ENCODE measurements at regions not wholly inside any gene's neighbourhood (a gene's known extent, or its start where the extent isn't known, plus 50 kb on each side); places are given as distances from the start of the nearest gene placed in this dataset.

DNA sequence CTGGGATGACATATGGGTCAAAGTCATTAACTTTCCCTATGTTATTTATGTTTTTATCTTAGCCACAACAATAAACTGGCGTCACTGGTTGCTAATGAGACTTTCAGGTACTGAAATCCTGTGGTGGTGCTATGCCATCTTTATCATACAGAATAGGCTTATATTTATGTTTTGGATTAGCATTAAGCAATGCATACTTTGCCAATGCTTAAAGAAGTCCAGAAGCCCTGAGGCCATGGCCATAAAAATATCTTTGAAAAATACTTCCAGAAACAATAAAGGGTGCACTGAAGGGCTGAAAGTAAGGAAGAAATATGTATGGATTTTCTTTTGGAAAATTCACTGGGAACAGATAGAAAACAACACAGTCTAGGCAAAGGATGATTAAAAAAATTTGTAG, 304.6 kb upstream of the SLC10A2 start:
- DNase-seq (ENCODE audit: low read depth): no peak

DNA sequence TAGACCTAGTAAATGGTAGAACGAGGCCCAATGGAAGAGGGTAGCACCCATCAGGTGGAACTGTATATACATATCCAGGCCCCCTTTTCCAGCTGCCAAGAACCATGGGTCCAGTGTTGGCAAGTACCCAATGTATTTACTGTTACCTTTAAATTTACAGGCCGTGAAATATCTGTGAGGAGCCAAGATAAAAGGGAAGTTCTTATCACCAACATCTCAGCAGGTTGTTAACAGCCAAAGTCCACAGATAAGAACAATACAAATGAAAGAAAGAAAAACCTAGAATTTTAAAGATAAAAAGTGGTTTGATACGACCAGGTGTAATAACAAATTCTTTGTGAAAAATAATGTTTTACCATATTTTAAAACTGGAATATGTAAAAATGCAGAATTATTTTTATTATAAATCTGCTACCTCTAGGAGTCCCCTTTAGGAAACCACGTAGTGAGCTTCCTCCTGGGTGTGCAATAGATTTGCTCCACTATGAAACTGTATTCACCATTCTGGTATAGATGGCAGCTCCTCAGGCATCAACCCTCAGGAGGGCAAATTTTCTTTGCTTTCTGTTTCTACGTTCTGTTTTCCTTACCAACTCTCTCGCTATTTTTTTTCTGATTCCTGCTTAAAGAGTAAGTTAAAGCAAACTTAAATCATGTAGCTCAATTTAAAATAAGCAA, 292.2 kb upstream of the SLC10A2 start:
- DNase-seq (ENCODE audit: low read depth): no peak

DNA sequence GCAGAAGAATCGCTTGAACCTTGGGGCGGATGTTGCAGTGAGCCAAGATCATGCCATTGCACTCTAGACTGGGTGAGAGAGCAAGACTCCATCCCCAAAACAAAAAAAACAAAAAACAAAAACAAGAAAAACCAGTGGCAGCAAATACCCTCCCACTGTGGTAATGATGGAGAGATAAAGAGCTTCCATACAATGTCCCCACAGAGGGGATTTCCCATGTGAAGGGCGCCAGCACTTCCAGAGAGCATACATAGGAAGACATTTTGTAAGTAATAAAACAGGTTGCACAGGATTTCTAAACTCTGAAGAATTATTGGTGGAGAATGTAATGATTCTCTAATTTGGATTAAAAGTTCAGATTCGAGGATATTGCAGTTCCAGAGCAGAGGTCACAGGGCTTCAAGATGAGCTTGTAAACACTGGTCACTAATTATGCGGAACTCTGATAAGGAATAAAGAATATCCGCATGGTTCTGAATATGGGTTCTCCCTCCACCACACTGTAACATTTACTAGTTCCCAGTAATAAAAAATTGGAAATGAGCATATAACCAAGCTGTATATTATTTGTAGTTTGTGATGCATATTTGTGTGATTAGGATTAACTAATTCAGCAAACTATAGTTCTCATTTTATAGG, 290.1 kb upstream of the SLC10A2 start:
- no peak for DNase-seq (ENCODE audit: low read depth)

DNA sequence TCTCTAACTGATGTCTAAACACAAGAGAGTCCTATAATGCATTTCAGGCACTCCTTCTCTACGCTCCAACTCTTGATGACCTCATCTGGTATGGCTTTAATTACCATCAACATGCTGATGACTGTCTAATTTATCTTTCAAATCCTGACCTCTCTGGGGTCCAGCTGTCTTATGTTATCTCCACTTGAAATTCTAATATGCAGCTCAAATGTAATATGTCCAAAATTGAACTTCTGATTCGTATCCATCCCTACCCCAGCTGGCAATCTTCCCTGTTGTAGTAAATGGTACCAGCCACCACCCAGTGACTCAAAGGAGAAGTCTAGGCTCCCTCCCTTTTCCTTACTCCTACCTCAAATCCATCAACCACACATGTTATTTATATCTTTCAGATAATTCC, 288.0 kb upstream of the SLC10A2 start:
- DNase-seq (ENCODE audit: low read depth): no peak

DNA sequence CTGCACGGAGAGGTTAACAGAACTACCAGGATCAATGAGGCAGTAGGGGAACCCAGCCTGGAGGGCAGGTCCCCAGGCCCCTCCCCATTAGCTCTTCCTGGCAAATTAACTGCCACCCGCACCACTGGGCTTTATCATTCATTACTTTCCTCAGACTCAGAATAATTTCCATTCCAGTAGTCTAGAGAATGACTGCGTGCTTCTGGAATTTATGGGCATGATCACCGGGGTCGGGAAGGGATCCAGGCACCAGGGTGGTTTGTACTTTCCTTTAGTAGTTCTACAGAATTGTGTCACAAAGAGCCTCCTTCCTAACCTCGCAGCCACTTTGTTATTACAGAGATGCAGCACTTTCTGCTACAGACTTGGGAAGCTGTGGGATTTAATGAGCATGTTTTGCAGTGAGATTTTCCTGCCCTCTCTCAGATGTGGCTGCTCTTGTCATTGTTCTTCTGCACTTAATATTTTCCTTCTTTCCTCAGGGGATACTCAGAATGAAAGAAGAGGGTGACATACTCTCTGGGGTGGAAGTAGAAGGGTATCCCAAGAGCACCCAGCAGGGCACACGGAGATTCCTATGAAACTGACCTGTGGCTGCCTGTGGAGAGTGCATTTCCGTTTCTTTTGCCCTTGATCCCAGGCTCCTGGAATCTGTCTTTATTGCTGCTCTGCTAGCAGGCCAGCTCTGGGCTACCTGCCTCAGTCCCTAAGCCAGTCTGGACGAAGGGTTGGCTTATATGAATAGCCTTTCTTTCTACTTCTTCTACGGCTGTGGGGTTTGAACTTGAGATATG, 285.0 kb upstream of the SLC10A2 start:
- no peak for DNase-seq (ENCODE audit: low read depth)

DNA sequence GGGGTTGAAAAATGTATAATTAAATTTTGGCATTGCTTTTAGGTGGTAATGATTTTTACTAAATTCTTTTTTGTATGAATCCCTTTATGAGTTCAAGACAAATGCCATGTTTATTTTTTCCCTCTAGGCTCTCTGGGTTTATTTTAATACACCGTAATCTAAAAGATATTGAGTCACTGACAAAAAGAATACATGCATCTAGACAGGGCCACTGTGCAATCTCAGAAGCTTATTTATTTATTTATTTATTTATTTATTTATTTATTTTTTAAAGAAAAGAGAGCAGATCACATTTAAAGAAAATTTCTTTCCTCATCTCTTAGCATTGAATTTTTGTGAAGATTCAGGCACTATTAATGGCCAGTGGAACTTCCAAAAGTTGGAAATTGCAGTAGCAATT, 283.9 kb upstream of the SLC10A2 start:
- no peak for DNase-seq (ENCODE audit: low read depth)

DNA sequence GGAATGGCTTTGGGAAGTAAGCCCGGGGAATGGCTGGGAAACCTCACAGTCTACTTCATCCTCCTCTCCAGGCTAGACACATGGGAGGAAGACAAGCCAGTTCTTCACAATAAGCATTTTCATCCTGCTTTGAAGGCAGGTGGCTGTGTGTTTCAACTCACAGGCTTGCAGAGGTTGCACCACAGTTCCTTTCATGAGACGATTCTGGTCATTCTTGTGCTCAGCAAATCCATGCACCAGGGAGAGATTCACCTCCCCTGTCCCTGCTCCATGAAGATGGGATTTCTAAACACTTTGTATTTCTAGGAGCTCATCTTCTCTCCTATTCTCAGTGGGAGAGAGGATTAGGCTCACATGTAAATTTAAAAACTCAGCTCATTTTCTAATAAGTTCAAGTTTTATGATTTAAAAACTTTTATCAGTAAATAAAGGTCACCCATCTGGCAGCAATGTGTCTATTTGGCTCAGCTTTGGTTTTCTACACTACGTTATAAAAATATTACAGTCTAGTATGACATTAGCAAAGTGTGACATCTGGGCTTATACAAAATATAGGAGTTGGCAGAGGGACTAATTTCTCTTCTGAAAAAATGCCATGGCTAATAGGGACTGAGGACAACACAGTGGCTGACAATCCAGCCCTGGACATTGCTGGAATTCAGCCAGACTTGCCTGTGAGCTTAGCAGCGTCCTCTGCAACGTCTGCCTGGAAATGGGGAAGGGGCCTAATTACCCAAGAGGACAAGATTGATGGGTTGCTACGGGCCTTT, 283.2 kb upstream of the SLC10A2 start:
- DNase-seq (ENCODE audit: low read depth): peak; percentile 13

DNA sequence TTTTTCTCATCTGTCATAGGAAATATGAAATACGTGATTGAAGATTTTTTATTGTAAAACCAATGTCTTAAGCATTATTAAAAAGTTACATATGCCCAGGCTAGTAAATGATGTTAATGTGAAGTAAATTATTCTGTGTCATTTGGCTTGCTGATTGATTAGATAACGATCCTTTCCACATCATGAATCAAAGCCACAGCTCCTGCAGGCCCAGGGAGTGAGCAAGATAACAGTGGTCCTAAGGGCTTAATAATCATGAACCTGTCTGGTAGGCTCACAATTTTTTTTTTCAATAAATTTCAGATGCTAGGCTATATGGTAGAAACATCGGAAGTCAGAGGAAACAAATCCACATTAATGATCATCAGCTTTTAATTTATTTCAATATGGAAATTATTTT, 269.0 kb upstream of the SLC10A2 start:
- DNase-seq (ENCODE audit: low read depth): no peak

DNA sequence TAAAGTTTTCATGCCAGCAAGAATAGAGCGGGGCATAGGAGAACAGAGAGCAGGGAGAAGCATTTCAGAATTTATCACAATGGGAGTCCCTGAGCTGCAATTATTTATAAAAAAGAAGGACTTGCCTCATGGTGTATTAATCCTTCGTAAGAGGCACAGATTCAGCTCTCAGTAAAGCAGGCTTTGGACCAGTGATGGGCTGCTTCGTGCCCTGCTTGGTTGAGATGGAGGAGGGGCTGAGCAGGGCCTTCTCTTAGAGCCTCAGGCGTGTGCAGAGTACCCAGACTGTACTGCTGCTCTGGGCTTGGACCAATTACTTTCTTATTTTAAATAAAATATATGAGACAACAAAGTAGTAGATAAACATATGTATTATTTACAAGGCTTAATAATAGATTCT, 265.7 kb upstream of the SLC10A2 start:
- no peak for DNase-seq (ENCODE audit: low read depth)

DNA sequence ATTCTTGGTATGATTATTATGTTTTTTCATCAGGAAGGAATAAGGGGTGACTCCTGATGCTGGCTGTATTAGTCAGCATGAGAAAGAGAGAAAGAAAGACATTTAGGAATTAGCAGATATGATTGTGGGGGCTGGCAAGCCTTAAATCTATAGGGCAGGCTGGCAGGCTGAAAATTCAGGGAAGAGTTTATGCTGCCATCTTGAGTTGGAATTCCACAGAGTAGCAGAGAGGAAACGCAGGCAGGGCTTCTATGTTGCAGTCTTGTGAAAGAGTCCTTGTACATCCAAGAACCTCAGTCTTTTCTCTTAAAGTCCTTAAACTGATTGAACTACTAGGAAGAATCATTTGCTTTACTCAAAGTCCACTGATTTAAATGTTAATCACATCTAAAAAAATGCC, 262.7 kb upstream of the SLC10A2 start:
- DNase-seq (ENCODE audit: low read depth): no peak

DNA sequence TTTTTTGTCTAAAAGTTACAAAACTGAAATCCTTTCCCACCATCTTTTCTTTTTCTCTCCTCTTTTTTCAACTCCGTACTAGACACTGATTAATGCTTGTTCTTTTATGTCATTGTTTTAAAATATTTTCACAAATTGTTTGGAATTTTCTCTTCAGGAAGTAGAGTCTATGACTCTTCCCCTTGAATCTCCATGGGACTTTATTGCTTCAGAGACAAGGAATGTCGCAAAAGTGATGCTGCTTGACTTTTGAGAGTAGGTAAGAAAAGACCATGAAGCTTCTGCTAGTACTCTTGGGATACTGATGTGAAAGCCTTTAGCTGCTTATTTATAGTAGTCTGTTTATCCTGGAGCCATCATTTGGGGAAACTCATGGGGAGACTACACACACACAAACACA, 260.1 kb upstream of the SLC10A2 start:
- no peak for DNase-seq (ENCODE audit: low read depth)

DNA sequence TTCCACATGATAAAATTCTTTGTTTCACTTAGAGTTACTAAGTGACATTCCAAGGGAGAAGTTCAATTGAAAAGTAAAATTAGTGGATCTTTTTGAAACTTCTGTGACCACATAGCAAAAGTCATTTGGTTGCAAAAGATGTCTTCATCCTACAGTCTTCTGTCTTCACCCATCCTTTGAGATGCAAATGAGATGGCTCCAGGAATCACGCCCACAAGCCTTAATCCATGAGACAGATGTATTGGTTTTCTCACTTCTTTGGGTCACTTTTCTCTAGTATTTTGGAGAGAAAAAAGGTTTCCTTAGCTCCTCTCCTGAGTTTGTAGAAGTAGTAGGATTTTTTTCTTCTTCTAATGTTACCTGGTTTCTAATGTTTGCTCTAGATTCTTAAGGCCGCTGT, 259.5 kb upstream of the SLC10A2 start:
- DNase-seq (ENCODE audit: low read depth): no peak

DNA sequence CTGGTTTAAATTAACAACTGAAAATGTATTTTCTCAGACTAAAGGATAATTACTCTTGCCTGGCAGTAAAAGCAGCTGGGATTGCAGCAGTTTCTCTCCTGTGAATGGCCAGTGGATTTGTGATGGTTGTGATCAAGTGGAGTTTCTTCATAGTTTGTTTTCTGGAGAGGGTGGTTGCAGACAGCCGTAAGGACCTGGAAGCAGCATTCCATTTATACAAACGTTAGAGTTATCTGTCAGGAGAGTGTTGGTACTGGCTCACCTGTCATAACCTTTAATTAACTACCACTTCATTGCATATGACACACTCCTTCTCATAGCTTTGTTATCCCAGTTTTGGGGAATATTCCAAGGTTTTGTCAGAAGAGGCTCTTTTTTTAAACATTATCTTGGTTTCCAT, 258.4 kb upstream of the SLC10A2 start:
- DNase-seq (ENCODE audit: low read depth): no peak

DNA sequence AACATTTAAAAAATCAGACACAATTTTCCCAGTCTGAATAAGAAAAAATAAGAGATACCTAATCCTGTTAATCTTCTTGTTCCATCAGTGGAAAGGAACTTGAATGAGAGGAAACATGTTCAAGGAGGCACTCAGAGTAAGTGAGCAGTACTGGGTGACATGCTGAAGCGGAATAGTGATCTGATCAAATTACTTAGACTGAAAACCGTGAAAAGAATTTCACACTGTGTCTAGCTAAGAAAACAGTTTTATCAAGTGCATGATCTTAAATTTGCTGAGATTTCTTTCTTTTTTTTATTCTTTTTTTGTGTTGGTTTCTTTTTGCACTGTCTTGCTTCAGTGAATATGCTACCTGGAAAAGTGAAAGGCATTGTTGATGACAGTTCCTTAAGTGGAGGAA, 249.5 kb upstream of the SLC10A2 start:
- no peak for DNase-seq (ENCODE audit: low read depth)

DNA sequence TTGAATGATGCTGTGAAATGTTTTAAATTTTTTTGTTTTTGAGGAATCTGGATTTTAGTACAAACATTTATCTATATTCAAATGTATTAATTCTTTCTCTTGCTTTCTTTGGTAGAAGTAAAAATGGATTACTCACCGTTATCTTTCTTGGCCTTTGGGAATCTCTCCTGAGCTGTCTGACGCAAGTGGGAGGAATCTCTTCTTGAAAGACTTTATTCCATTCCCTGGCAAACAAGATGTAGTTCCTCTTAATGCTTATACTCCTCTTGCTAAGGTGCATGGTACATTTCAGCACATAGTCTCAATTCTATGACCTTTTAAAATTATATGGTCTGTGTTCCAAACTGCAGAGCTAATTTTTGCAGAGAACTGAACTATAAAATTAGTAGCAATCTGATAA, 246.2 kb upstream of the SLC10A2 start:
- DNase-seq (ENCODE audit: low read depth): no peak

DNA sequence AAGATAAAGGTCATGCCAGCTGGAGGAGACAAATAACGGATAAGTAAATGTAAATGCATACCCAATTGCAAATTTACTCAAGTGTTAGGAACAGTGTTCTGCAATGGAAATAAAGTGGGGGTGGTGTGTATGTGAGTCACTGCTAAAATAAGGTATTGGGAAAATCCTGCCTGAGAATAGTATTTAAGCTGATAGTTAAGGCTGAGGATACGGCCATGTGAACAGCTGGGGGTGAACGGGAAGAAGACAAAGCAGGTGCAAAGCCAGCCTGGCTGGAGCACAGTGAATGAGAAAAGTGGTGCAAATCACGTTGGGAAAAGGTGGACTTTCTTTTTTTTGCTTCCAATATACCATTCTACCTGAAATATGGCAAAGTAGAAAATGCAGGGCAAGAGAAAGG, 242.4 kb upstream of the SLC10A2 start:
- no peak for DNase-seq (ENCODE audit: low read depth)

DNA sequence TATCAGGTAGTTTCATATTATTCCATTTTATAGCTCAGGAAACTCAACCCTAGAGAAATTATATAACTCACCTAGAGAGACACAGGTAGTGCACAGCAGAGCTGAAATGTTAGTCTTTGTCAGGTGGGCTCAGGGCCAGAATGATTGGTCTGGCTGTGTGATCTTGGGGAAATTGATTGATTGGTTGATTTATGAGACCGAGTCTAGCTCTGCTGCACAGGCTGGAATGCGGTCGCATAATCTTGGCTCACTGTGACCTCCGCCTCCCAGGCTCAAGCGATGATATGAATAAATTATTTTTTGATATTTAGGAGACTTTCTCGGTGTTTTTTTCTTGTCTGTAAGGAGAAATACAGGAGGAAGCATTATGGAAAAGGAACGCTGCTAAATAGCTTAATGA, 239.9 kb upstream of the SLC10A2 start:
- DNase-seq (ENCODE audit: low read depth): no peak

DNA sequence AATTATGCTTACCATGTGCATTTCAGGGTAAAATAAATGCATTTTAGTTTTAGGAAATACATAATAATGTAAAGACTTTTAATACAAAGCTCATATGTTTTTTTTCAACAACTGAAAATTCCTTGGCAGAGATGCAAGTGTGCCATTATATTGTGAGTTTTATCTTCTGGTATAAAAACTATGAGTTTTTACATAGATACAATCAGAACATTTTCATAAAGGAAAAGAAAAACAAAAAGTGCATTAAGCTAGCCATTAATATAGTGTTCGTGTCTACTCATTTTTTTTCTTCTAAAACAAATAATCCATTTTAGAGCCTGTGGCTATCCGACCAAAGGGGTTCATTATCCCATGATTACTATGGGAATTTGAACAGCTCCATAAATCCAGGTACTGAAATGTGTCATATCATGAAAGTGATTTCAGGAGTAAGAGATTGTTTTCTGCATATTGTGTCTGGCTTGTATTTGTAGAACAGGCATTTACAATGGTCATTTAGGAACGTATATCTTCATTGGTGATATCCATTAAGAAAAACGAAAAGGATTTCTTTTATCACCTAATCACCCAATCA, 236.9 kb upstream of the SLC10A2 start:
- no peak for DNase-seq (ENCODE audit: low read depth)

DNA sequence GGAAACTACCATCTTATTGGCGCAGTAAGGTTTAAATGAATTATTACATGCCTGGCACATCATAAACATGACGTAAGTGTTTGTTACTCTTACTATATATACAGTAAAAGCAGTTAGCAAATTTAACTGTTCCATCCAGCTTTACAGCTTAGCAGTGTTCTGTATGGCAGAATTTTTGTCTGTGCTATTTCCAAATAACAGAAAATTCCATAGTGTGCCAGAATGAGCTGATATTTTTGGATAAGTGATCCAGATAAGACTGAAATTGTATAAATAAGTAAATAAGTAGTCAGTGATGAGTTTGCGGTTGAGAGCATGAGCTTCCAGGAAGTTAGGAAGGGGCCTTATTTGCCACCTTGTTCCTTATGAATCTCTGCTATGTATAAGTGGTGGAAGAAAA, 236.5 kb upstream of the SLC10A2 start:
- DNase-seq (ENCODE audit: low read depth): no peak

DNA sequence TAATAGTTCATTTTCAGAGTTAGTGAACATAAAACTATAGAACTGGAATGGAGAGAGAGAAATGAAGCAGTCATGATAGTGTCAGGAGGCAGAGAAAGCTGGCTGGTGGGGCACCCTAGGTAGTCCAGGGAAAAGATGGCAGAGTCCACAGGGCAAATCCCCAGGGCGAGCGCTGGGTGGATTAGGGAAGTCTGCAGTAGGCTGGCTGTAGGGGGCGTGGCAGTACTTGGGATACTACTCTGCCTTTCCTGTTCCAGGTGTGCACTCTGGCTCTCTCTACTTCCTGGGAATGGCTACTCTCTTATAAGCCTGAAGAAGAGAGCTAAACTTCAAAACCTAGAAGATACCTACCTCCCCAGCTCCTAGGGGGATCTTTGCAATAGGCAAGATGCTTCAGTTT, 232.9 kb upstream of the SLC10A2 start:
- no peak for DNase-seq (ENCODE audit: low read depth)

DNA sequence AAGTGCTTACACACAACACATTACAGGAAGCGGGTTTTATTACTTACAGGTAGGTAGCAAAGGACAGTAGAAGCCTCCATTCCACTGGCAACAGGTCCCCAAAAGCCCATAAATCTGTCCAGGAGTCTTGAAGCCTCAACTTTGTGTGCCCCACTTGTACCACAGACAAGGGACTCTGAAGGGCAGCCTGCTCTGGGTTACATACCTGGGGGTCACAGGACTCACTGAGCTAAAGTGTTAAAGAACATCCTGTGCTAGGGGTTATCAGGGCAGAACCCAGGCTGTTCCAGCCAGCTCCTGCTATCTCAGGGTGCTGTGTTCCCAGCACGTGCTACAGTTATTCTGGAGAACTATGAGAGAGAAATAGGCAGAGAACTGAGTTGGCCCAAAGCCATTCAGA, 230.9 kb upstream of the SLC10A2 start:
- DNase-seq (ENCODE audit: low read depth): no peak

All from forelimb muscle (tissue), 1 donor.